Activated naive CD8-positive, alpha-beta T cell treated with anti-CD3 and anti-CD28 coated beads, Interleukin-2, amount 50 U/mL, for 24 hours (primary cell): ENCODE measurements at regions not wholly inside any gene's neighbourhood (a gene's known extent, or its start where the extent isn't known, plus 50 kb on each side); places are given as distances from the start of the nearest gene placed in this dataset.

Experiments used
- ATAC-seq: fragments of 150-1000 bp; cut with Tn5 transposase; one replicate; pipeline ENCODE4 v1.10.0; 2021
- DNase-seq: peaks from one replicate; pipeline ENCODE4 v3.0.0; 2021
- H3K27ac Mint-ChIP-seq: one replicate; pipeline ENCODE4 v1.8.0; 2021; ENCODE audit warnings: mild to moderate bottlenecking, mixed read lengths
- H3K27me3 Mint-ChIP-seq: one replicate; pipeline ENCODE4 v1.8.0; 2021; ENCODE audit warnings: mixed read lengths
- H3K36me3 Mint-ChIP-seq: one replicate; pipeline ENCODE4 v1.8.0; 2021; ENCODE audit warnings: low read depth, mixed read lengths
- H3K4me1 Mint-ChIP-seq: one replicate; pipeline ENCODE4 v1.8.0; 2021; ENCODE audit warnings: mixed read lengths
- H3K4me3 Mint-ChIP-seq: one replicate; pipeline ENCODE4 v1.8.0; 2021; ENCODE audit warnings: mild to moderate bottlenecking, moderate library complexity, mixed read lengths
- H3K9me3 Mint-ChIP-seq: one replicate; pipeline ENCODE4 v1.8.0; 2021; ENCODE audit warnings: mixed read lengths

DNA sequence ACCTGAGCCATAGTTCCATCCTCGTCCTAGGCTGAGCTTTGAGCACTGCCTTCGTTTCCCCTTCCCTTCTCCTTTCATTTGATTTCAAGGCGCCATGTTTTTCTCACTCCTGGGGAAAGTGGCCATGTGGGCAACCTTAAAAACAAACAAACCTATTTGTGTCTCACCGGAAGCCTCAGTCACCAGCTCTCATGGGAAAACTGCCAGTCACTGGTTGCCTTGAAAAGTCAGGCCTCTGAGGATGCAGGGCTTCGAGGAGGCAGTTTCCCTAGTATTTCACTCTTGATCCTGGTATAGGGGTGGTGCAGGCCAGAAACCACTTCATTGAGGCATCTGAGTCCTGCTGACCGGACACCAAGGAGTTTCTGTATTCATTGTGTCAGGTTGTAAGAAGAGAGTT lies 59.2 kb upstream of the TRIB2 start:
- H3K4me1 Mint-ChIP-seq, result peaks cover 10% of the 10 kb centered on the region
- no peak for ATAC-seq
- H3K27ac Mint-ChIP-seq, result no peak overlapping the region

DNA sequence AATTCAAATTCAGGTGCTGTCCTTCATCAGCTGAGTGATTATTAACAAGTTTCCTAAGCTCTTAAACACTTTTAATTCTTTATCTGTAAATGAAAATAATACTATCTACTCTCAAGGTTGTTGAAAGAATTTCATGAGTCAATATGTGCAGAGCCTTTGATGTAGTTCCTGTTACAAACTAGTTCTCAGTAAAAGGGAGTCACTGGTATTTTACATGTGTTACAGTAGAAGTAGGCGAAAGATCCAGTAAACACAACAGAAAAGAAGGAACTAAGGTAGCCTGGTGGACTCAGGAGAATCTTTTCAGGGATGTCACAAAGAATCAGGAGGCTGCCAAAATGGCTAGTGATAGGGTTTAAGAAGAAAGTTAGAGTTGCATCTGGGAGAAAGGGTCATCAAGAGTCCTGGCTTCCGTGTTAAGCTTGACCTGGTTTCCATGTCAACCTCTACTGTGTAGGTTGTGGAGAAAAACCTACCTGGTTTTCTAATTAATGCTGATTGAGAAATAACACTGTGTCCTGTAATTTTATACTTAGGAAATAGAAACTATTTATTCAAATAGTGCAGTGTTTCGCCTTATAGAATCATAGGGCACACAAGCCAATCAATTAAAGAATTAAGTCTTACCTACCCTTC lies 58.3 kb upstream of the TRIB2 start:
- Mint-ChIP-seq H3K27me3 (no peaks in the 10 kb centered on the region), H3K27ac (no peak overlapping the region), H3K9me3 (no peaks in the 10 kb centered on the region), H3K4me1 (peaks cover 10% of the 10 kb centered on the region), H3K36me3 (no peaks in the 10 kb centered on the region), H3K4me3 (no peak overlapping the region)
- ATAC-seq (no peak), DNase-seq (no peak)

More for the DNA sequence above, 59.2 kb upstream of the TRIB2 start:
- no peaks in the 10 kb centered on the region for H3K9me3 Mint-ChIP-seq
- H3K4me3 Mint-ChIP-seq, result no peak overlapping the region
- H3K36me3 Mint-ChIP-seq, result no peaks in the 10 kb centered on the region
- DNase-seq, result no peak
- H3K27me3 Mint-ChIP-seq, result no peaks in the 10 kb centered on the region

GRCh38 chr2:12661489-12661888 lies 55.2 kb upstream of the TRIB2 start:
- peaks cover 9% of the 10 kb centered on the region for H3K9me3 Mint-ChIP-seq
- no peak overlapping the region for H3K4me3 Mint-ChIP-seq
- H3K36me3 Mint-ChIP-seq, result peaks cover 5% of the 10 kb centered on the region
- no peak overlapping the region for H3K27ac Mint-ChIP-seq
- DNase-seq (no peak), ATAC-seq (no peak)
- H3K27me3 Mint-ChIP-seq, result no peaks in the 10 kb centered on the region
- H3K4me1 Mint-ChIP-seq, result peaks cover 10% of the 10 kb centered on the region

DNA sequence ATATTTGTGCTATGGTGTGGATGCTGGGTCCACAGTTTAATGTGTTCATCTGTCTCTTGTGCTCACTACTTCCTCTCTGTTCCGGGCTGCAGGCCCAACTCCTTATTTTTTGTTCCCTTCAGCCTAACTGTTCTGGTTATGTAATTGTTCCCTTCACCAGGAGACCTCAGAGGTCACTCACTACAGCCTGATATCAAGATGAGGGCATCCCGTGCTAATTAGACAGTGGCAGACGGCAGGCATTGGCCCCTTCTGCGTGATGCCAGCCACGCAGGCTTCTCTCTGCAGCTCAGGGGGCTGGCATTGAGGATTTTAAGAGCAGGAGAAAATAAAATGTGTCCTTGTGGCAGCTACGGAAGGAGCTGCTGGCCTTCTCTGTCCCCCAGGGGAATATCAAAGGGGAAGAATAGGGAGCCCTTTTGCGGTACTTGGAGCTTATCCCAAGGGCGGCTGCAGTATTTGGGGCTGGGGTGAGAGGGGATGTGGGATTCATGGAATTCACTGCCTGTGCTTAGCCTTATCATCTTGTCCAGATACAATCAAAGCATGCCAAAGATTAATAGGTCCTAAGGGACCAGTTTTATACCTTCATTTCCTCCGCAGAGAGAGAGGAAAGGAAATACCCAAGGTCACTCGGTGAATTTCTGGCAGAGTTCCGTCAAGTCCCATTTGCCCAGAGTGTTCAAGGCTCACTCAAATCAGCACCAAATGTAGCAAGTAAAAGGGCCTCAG lies 53.3 kb upstream of the TRIB2 start:
- H3K36me3 Mint-ChIP-seq, result peaks cover 5% of the 10 kb centered on the region
- H3K27ac Mint-ChIP-seq, result no peak overlapping the region
- H3K9me3 Mint-ChIP-seq, result peaks cover 15% of the 10 kb centered on the region
- H3K27me3 Mint-ChIP-seq, result no peaks in the 10 kb centered on the region
- ATAC-seq, result no peak
- no peaks in the 10 kb centered on the region for H3K4me1 Mint-ChIP-seq
- no peak for DNase-seq
- H3K4me3 Mint-ChIP-seq, result no peak overlapping the region

DNA sequence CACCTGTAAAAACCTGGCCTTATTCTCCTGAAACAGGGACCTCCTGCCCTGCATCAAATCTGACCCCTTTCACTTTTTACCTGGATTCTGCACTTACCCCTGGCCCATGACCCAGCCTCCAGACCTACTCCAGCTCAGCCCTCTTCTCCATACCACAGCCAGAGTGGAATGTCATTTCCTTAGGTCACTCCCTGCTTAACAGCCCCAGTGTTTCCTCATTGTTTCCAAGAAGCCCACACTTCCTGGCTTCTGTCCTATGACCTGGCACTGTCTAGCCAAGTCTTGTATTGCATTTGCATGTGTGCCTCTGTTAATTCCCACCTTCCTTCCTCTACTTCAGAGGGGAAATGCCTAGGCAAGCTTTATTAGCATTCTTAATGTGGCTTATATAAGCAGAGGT lies 51.4 kb upstream of the TRIB2 start:
- ATAC-seq (no peak), DNase-seq (no peak)
- H3K27me3 Mint-ChIP-seq, result no peaks in the 10 kb centered on the region
- H3K27ac Mint-ChIP-seq, result no peak overlapping the region
- peaks cover 15% of the 10 kb centered on the region for H3K9me3 Mint-ChIP-seq
- no peaks in the 10 kb centered on the region for H3K4me1 Mint-ChIP-seq
- no peak overlapping the region for H3K4me3 Mint-ChIP-seq
- H3K36me3 Mint-ChIP-seq, result peaks cover 5% of the 10 kb centered on the region

DNA sequence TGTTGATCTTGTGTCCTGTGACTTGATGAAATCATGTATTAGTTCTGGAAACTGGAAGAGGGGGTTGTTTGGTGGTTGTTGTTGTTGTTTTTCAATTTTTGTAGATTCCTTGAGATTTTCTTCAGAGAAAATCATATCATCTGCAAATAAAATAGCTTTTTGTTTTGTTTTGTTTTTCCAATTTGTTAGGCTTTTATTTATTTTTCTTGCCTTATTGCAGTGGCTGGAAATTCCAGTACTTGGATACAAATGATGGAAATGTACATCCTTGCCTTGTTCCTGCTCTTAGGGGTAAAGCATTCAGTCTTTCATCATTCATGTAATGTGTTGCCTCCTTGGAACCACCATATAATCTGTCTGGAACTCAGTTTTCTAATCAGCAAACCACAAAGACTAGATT lies 50.3 kb upstream of the TRIB2 start:
- Mint-ChIP-seq H3K36me3 (peaks cover 5% of the 10 kb centered on the region), H3K27me3 (no peaks in the 10 kb centered on the region)

More for the DNA sequence above, 50.3 kb upstream of the TRIB2 start:
- H3K4me1 Mint-ChIP-seq, result no peaks in the 10 kb centered on the region
- ATAC-seq, result no peak
- H3K4me3 Mint-ChIP-seq, result no peak overlapping the region
- H3K27ac Mint-ChIP-seq, result no peak overlapping the region
- H3K9me3 Mint-ChIP-seq, result peaks cover 15% of the 10 kb centered on the region
- no peak for DNase-seq
